Neural progenitor cell (in vitro differentiated cells): ENCODE measurements at regions not wholly inside any gene's neighbourhood (a gene's known extent, or its start where the extent isn't known, plus 50 kb on each side); places are given as distances from the start of the nearest gene placed in this dataset.

Experiments
- CTCF ChIP-seq: fragments of 200-600 bp; sonication (generic); IDR thresholded peaks from 2 replicates; pipeline ENCODE4 v1.5.1; 2017; ENCODE audit warnings: antibody characterized with exemption, mild to moderate bottlenecking
- EZH2 ChIP-seq: fragments of 200-600 bp; sonication (generic); IDR thresholded peaks from 2 replicates; pipeline ENCODE4 v1.6.1; 2017; ENCODE audit warnings: antibody characterized with exemption, mild to moderate bottlenecking, moderate library complexity
- EZH2phosphoT487 ChIP-seq: fragments of 200-600 bp; sonication (generic); IDR thresholded peaks from 2 replicates; pipeline ENCODE4 v1.6.1; 2017; ENCODE audit warnings: antibody characterized with exemption

GRCh38 chr6:104608101-104608500 is 251.6 kb downstream of the HACE1 start:
- no peak for TF ChIP-seq CTCF
- TF ChIP-seq EZH2, result no peak
- TF ChIP-seq EZH2phosphoT487, result no peak
